ENCODE measurements at regions not wholly inside any gene's neighbourhood (a gene's known extent, or its start where the extent isn't known, plus 50 kb on each side); places are given as distances from the start of the nearest gene placed in this dataset.

DNA sequence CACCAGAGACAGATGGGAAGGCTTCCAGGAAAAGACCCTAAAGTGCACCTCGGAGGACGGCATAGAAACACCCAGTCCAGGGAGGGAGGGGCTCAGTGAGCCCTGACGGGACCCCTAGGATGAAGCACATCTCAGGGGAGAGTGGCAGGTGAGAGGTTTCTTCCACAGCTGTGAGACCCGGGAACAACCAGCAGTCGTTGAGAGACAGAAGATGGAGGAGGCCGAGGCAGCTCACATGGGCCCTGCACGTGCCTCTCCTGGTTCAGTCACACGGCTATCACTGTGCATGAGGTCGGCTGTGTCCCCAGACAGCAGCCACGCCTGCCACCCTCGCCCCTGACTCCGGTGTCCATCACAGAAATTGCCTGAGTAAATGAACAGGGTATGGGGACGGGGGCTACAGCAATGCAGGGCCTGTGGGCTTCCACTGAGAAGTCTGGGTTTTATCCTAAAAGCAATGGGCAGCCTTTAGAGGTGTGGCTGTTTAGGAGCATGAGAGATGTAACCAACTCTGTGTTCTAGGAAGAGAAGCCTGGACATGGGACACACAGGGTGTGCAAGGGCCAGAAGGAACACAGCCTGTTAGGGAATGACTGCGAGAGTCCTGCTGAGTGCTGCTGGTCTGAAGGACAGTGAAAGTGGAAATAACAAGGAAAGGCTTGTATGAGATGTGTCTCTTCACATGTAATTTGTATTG, 102.0 kb downstream of the TMEM18 start:
- no peak for DNase-seq (ENCODE audit: low read depth in 3 of 3)

DNA sequence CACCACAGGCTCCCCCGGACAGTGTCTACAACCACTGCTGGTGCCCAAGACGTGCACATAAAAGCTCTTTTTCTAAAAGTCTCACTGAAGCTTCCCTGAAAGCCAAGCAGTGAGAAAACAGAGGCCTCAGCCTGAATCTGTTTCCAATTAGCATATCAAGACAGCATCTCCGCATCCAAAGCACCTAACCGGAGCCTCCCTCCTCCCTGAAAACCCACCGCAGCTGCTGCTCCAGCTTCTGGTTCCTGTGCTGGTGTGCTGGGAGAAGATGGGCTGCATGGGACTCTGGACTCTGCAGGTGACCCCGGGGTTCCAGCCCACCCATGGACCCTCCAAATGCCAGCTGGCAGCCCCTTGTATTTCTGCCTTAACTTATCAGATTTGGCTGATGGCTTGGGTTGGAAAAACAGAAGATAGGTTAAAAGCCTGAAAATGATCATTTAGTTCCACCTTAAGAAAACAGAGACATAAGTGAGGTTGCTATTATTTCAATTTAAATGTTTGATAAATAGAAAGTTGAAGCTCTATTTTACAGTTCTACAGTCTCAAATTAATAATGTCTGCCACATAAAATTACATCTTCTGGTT, 103.3 kb downstream of the TMEM18 start:
- no peak for DNase-seq (ENCODE audit: low read depth in 3 of 3)

DNA sequence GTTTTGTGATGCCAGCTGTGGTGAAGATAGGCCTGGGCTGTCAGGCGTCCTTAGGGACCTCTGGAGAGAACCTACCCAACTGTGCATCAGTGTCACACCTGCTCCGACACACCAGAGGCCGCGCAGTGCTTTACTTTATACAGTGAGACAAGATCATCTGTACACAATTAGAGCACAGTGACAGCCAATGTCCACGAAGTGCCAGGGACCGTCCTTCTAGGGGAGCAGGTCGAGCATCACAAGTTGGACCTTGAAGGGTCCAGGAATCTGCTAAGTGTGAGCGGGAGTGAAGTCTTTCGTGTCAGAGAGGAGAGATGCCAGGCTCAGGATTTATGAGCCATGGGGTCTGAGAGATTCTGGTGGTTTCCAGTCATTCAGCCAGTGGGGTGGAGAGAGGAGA, 104.2 kb downstream of the TMEM18 start:
- no peak for DNase-seq (ENCODE audit: low read depth in 3 of 3)

DNA sequence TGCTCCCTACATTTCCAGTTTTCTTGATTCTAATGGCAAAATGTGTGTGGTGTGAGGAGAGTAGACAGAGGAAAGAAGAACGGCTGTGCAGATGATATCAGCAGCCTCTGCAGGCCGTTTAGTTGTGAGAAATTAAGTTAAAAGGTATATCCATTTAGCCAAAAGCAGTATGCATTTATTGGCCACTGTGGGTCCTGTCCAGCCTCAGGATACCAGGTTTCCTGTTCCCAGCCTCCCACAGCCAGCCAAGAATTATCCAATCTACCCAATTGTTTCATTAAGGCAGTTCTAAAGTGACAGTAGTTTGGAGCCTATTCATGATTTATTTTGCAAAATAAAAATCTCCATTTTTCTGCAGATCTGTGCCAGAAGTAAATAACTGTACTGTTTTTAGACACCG, 107.5 kb downstream of the TMEM18 start:
- no peak for DNase-seq (ENCODE audit: low read depth in 3 of 3)

DNA sequence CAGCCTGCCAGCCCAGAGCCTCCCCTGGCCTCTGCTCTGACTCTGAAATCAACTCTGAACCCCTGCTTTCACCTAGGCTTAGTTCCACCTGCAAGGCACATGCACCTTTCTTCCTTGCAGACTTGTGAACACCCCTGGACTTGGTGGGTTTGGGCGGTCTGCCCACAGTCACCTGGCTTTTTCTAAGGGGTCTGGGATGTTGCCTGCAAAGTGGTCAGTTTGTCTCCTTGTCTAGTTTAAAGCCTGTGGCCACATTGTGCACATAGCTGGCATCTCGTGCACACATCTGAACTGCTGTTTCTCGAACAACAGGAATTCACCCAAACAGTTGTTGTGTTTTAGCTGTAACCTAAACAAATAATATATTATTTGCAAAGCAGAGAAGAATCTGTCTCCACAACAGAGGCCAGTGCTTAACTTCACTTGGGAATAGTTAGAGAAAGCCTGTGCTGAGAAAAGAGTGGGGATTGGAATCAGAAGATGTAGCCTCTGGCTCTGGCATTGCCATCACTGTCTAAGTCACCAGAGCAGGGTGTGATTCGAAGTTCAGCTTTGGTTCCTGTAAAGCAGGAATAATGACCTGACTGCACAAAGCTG, 108.5 kb downstream of the TMEM18 start:
- no peak for DNase-seq (ENCODE audit: low read depth in 3 of 3)

DNA sequence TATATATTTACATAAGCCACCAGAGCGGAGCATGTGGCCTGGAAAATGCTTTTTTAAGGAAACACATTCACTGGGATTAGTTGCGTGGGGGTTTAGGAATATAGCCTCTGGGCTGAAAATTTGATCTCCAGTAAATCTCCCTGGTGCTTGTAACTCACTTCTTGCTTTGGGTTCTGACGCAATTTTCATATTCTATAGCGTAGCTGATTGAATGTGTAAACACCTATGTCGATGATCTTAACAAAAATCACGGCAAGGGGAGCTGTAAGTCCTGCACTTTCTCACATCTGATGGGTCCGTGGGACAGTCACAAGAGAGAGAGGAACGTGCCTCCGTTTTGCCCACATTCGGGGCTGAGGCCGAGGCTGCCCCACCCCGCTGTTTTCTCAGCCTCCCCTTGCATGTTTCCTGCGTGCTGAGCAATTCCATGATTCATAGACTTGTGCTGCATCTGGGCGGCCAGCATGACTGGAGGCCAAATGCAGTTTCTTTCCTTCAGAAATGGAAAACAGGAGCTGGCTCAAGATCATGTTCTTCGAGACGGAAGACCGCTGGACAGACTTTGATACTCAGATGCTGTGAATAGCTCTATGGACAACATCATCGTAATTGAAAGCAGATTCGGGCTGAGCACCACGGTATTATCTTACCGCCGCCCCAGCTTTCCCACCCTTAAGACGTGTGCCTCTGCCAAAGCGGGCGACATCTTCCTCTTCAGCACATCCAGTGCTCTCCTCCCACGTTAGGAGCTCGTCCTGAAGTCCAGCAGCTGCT, 109.2 kb downstream of the TMEM18 start:
- DNase-seq (ENCODE audit: low read depth in 3 of 3) = no peak

DNA sequence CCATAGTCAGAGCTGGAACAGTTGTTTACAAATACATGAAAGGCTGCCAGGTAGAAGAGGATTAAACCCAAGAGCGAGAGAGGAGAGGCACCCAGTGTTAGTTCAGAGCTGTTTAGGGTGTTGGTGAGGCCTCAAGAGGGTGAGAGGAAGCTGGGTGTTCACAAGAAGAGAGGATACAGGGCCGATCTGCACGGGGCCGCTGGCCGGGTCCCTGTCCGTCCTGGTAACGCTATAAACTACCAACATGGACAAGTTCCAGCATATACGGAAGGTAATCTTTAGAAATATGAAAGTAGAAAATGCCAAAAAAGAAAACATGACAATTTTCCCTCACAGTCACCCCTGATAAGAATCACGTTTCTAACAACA, 109.7 kb downstream of the TMEM18 start:
- DNase-seq (ENCODE audit: low read depth in 3 of 3) = no peak

DNA sequence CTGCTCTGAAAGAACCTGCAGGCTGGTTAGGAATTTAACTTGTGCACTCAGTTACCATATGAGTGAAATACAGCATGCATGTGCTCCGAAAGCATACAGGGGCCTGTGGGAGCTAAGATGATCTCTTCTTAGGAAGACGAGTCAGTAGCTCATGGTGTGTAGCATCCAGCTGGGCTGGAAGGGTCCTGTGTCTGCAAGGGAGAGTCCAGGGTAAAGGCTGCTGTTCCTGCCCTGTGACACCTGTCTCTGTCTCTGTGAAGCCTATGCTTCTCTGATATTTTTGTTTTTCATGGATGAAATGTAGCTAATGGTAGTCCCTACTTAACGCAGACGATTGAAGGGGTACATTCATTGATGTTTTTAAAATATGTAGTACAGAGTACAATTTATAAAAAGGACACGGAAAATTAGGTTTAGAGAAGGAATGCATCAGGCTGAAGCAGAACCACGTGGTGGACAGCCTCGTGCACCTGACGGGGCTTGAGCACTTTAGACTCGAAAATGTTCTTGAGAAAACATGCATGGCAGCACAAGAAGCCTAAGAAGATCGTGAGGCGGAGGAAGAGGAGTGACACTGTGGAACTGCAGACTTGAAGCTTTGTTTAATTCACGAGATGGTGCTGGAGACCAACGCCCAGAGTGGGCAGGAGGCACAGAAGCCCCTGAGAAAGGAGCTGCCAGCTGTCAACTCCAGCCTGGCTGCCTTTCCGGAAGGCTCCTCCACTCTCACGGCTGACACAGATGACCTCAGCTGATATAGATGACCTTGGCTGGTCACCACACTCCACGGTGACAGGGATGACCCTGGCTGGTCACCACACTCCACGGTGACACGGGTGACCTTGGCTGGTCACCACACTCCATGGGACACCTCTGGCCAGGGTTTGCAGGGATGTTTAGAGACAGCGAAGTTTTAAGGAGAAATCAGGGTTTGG, 110.6 kb downstream of the TMEM18 start:
- no peak for DNase-seq (ENCODE audit: low read depth in 3 of 3)

DNA sequence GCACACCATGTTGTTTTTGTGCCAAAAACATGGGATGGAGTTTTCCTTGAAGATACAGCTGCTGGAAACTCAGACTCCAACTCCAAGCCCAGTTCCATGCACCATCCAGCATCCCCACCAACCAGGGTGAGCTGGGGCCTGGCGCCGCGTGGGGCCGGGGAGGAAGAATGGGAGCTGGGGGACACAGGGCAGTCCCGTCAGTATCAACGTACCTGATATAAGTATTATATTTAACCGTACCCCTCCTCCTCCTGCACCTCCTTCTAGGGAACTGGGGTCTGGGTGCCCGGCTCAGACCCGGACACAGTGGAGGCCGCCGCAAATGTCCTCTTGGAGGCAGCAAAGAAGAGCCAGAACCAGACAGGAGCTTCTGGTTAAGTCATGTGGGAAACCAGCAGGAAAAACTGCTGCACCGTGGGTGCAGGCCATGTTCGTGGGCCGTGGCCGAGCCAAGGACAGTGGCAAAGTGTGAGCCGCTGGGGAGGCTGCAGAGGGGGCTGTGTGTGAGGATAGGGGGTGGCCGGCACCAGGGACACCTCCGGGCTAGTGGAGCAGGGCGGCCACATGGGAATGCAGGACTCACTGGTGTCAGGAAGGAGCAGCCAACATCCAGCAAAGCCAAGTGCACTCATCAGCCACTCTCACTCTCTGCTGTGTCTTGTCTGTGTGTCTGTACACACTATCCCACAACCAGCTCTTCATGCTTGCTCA, 112.6 kb downstream of the TMEM18 start:
- DNase-seq (ENCODE audit: low read depth in 3 of 3) = no peak

DNA sequence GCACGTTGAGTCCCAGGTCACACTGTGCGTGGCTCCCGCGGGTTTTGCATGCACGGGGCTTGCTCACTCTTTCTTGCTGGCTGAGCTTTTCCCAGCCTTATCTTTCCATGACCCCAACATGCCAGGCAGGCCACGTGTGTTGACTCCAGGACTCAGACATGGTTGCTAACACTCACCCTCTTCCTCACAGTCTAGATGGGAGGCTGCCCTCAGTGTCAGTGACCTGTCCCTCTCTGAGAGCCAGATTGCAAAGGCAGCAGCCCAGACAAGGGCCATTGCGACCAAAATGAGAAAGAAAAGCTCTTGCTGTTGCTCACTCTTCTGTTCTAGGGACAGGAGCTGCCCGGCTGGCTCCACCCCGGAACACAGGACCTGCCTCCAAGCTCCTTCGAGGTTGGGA, 113.7 kb downstream of the TMEM18 start:
- no peak for DNase-seq (ENCODE audit: low read depth in 3 of 3)

DNA sequence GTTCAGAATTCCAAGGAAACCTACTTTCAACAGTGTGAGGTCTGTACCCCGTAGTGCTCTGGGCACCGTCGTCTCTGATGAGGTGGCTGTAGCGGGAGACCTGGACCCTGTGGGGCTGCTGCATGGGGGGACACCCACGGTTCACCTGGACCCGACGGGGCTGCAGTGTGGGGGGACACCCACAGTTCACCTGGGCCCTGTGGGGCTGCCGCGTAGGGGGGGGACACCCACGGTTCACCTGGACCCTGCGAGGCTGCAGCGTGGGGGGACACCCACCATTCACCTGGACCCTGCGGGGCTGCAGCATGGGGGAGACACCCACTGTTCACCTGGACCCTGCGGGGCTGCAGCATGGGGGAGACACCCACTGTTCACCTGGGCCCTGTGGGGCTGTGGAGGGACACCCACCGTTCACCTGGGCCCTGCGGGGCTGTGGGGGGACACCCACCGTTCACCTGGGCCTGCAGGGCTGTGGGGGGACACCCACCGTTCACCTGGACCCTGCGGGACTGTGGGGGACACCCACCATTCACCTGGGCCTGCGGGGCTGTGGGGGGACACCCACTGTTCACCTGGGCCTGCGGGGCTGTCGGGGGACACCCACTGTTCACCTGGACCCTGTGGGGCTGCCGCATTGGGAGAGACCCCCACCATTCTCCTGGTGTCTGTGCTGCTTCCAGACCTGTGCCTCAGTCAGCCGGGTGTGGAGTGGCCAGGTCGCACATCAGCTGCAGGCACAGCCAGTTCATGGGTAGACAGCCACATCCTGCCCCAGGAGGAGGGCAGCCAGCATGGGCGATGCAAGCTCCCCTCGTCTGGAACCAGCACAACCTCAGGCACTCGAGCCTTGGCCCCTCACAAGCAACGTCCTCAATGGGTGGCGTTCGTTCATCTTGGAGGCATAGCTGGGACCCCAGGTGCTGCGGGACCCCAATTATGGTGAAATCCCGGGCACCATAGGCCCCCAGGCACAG, 114.5 kb downstream of the TMEM18 start:
- no peak for DNase-seq (ENCODE audit: low read depth in 3 of 3)

DNA sequence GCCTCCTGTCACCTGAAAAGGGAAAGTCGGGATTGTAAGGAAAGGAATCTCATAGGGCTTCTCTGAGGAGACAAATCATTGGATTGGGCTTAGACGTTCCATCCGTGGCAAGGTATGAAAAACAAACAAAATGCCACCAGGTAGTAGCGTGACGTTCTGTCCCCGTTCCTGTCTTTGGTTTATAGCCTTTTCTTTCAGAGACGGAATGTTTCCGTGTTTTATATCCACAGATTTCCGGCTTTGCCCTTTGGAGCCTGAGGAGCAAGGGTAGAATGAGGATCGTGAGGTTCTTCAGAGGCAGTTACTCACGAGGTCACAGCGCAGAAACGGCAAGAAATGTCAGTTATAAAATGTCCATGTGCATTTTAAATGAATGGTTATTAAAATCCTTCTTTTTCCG, 118.3 kb downstream of the TMEM18 start:
- DNase-seq (ENCODE audit: low read depth in 3 of 3) = no peak

DNA sequence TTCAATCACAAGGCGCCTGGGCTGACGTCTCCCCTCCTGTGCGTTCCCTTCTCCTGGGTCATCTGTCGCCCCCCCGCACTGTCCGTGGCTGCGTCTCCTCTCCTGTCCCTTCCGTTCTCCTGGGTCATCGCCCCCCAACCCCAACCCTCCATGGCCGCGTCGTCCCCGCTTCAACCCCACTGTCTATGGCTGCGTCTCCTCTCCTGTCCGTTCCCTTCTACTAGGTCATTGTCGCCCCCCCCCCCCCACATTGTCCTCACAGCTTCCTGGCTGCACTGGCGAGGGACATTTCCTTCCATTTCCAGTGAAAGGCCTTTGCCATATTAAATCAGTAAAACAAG, 118.9 kb downstream of the TMEM18 start:
- no peak for DNase-seq (ENCODE audit: low read depth in 3 of 3)

DNA sequence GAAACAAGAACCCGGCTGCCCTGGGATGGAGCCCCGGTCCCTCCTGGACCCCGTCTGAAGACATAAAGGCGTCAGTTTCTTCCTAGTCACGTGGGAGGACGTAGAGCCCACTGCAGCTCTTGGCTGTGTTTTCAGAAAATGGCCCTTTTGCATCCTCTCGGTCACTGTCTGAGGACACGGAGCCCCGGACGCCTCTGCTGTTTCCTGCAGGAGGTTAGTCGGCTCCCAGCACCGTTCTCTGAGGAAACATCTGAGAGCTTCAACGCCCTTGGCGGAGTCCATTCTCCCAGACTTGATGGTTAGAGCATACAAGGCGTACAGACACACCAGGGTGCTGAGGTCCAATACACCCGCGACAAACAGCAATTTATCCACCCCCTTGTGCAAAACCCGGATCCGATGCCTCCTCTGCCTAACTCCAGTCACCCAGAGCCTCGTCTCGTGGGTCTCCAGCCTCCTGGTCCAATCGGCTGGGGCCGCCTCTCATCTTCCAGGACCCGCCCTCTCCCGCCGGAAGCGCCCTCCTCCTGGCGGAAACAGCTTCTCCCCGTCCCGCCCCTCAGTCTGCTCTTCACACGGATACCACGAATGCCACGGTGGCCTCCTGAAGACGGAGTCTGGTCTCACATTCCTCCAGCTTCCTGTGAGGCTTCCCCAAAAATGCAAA, 119.4 kb downstream of the TMEM18 start:
- no peak for DNase-seq (ENCODE audit: low read depth in 3 of 3)

DNA sequence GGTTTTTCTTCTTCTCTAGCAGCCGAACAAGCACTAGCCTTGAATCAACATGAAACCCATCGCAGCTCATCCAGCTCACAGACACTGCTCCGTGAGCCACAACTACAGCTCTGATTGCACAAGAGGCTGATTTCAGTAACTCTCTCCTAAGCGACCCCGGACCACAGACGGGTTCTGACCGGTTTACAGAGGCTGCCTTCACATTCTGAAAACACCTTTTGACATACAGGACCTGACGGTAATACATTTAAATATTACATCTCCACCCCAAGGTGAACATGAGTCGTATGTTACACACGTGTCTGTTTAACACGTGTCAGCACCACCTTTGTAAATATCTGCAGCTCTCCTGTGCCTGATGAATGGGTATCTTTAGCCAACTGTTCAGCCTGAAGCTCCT, 120.7 kb downstream of the TMEM18 start:
- no peak for DNase-seq (ENCODE audit: low read depth in 3 of 3)

DNA sequence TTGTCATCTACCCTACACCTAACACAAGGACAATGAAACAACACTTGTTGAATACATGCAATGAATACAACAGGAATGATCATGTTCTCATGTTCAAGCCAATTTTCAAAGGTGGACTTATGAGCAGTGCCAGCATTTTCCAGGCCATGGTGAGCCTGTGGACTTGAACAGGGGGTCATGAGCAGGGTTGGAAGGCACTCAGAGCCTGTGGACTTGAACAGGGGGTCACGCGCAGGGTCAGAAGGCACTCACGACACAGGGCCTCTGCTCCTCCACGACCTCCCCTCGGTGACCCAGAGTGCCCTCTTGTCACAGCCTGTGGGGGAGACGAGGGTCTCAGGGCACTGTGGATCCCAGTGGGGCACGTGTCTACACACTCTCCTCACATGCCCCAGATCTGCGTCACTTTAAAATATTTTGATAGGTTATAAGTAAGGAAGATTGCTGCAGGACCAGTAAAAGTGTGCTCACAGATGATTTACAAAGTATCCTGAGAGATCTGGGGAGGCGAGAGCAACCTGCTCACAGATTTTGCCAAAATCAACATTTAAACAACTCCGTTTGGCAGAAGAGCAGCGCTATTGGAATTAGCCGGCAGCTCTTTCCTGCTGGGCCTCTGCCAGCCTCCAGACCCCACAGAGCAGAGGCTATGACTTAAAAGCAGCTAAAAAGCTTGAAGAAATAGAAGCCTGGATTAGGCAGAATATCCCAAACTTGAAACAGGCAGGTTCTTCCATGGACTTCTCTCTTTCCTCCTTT, 121.9 kb downstream of the TMEM18 start:
- no peak for DNase-seq (ENCODE audit: low read depth in 3 of 3)

DNA sequence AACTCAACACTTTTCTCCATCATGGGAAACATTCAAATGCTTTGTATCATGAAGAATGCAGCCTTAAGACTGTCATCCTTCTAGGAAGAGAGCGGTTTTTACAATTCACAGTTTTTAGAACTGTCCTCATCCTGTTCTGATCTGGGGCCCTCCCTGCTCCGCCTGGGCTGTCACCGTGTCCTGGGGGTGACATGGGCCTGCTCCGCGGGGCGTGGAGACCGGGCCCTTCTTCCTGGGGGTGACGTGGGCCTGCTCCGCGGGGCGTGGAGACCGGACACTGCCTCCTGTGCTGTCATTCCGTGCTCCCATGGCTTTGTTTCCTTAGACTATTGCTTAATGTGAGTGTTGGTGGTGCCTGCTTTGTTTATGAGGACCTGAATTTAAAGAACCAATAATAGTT, 122.8 kb downstream of the TMEM18 start:
- DNase-seq (ENCODE audit: low read depth in 3 of 3) = no peak

DNA sequence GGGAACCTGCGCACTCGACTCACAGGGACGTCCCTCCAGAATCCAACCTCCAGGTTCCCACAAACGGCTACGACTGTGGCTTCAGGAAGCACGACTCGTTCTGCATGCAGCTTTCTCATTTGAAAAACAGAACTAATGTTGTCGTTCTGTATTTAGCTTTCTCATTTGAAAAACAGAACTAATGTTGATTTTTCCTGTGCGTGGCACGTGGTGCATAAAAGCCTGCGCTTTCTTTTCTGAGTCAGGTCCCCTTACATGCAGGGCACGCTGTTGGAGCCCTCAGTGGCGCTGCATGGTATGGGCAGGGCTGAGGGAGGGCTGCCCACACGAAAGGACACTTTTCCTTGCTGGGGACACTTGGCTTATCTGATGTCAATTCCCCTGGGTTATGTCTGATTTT, 124.3 kb downstream of the TMEM18 start:
- no peak for DNase-seq (ENCODE audit: low read depth in 3 of 3)

DNA sequence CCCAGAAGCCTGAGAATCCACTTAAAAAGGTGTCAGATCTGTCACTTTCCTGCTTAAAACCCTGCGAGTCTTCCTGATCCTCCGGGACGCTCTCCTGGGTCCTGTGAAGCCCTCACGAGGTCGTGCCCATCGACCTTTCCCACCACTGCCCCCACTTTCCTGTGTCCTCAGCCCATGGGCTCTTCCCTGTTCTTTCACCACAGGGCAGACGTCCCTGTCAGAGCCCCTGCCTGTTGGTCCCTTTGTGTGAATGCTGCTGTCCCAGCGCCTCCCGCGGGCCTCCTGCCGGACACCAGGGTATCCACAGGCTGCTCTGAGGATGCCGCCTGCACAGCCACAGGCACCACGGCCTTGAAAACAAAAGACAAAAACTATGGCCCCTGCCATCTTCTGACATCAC, 125.6 kb downstream of the TMEM18 start:
- DNase-seq (ENCODE audit: low read depth in 3 of 3) = no peak

Data from stimulated activated CD4-positive, alpha-beta T cell treated with anti-CD3 and anti-CD28 coated beads, TNF-alpha, amount 100 ng/mL, for 4 hours (primary cell).